Ovary (tissue), 7 donors: ENCODE measurements at regions not wholly inside any gene's neighbourhood (a gene's known extent, or its start where the extent isn't known, plus 50 kb on each side); places are given as distances from the start of the nearest gene placed in this dataset.
"Not testable (repeated sequence)": the region's sequence is repeated elsewhere in the genome, so short reads cannot be mapped to it uniquely, and the experiment has no call there.

ENCODE experiments used
- DNase-seq, 5 donors: peaks; one replicate each; pipeline ENCODE4 v3.0.0-alpha.2; 2019 to 2020
- H3K27ac ChIP-seq, 2 donors: fragments of 200-600 bp; one replicate each; pipeline versions ENCODE4 v1.5.1 to v1.8.0; 2019 to 2022
- H3K27me3 ChIP-seq: fragments of 200-600 bp; one replicate; pipeline ENCODE4 v1.8.0; 2022
- H3K36me3 ChIP-seq: fragments of 200-600 bp; sonication (generic); one replicate; pipeline ENCODE4 v1.5.1; 2019
- H3K4me1 ChIP-seq: one replicate; pipeline ENCODE4 v1.8.1; 2013; ENCODE audit warnings: mild to moderate bottlenecking, moderate library complexity; ENCODE audit not compliant: insufficient read depth
- H3K4me3 ChIP-seq: fragments of 200-600 bp; sonication (generic); one replicate; pipeline ENCODE4 v1.5.1; 2017
- H3K9me3 ChIP-seq, 2 donors: fragments of 200-600 bp in 1 of 2; sonication (generic) in 1 of 2; one replicate each; pipeline versions ENCODE4 v1.5.1 to v1.8.1; 2013 to 2019; ENCODE audit warnings: mild to moderate bottlenecking in 1 of 2, moderate library complexity in 1 of 2
- CTCF ChIP-seq, 3 donors: fragments of 450-650 bp in 2 of 3; fragments of 200-600 bp in 1 of 3; IDR thresholded peaks; one replicate each; pipeline versions ENCODE4 v1.5.1 to v1.8.0; 2016 to 2022; ENCODE audit warnings: antibody characterized with exemption in 3 of 3, mild to moderate bottlenecking in 1 of 3
- EP300 ChIP-seq: sonication (generic); formaldehyde crosslinking; IDR thresholded peaks from one replicate; pipeline ENCODE4 v1.6.1; 2017; ENCODE audit warnings: antibody characterized with exemption
- POLR2A ChIP-seq: fragments of 450-650 bp; IDR thresholded peaks from one replicate; pipeline ENCODE4 v1.6.1; 2017; ENCODE audit warnings: antibody characterized with exemption, mild to moderate bottlenecking, moderate library complexity
- WGBS, 3 donors: extraction: QIAGEN DNeasy Blood & Tissue Kit in 1 of 3; methylation state at CpG; one replicate each; pipeline versions ENCODE4 v1.1.5 to v1.1.7; 2013 to 2017; 5-methylcytosine and 5-hydroxymethylcytosine counted together
- intact Hi-C, 4 donors: fragments of 100-400 bp; cut with DNase I; formaldehyde crosslinking; loops; one replicate each; pipeline versions ENCODE4 v1.11.0 to v1.15.1; 2022 to 2023
- donor health status: DM: no; HTN: no; CAD: no; lungs with moderate emphysema.
- donor health status: DM: no; HTN: no; CAD: no.
- donor health status: Bipolar disorder and iron deficiency.
- donor health status: DM: no; HTN: no; CAD: no.
- donor health status: DM: yes; HTN: yes; CAD: no.

- H3K36me3 ChIP-seq = no peaks in the 10 kb centered on the region
- H3K27ac ChIP-seq = no peak overlapping the region
- H3K4me1 ChIP-seq = no peaks in the 10 kb centered on the region
- no peak overlapping the region for H3K4me3 ChIP-seq
- intact Hi-C loops = no loop called here
- 79 to 90% (median 88%) methylated on average over 1 of the region's 1 CpG for WGBS, 3 donors
- peaks cover 0 to 4% of the 10 kb centered on the region in 2 donors for H3K9me3 ChIP-seq
- no peak for DNase-seq
- TF ChIP-seq CTCF (IDR thresholded peaks at IDR 0.05) (no peak), POLR2A (no peak), EP300 (no peak)
- H3K27me3 ChIP-seq = no peaks in the 10 kb centered on the region
Measured at GRCh38 chr10:37456456-37456855, 331.1 kb downstream of the ANKRD30A start.

- no peaks in the 10 kb centered on the region for H3K9me3 ChIP-seq
- no peaks in the 10 kb centered on the region for H3K27me3 ChIP-seq
- H3K4me1 ChIP-seq = no peaks in the 10 kb centered on the region
- H3K4me3 ChIP-seq = no peak overlapping the region
- intact Hi-C loops = no loop called here
- no peaks in the 10 kb centered on the region for H3K36me3 ChIP-seq
- 42 to 64% (median 55%) methylated on average over 5 of the region's 5 CpGs for WGBS, 3 donors
- no peak for TF ChIP-seq CTCF (IDR thresholded peaks at IDR 0.05)
- no peak for TF ChIP-seq POLR2A
- TF ChIP-seq EP300 = no peak
- DNase-seq = no peak
- no peak overlapping the region for H3K27ac ChIP-seq
Measured at GRCh38 chr10:37448161-37448560, 322.8 kb downstream of the ANKRD30A start.

GRCh38 chr10:37442882-37443281 is 317.5 kb downstream of the ANKRD30A start:
- TF ChIP-seq EP300 (no peak), POLR2A (no peak), CTCF (IDR thresholded peaks at IDR 0.05) (no peak)
- no peak for DNase-seq
- no peak overlapping the region for H3K4me3 ChIP-seq
- no peaks in the 10 kb centered on the region for H3K9me3 ChIP-seq
- intact Hi-C loops = no loop called here
- 45 to 50% (median 49%) methylated on average over 2 of the region's 2 CpGs for WGBS, 3 donors
- no peak overlapping the region for H3K27ac ChIP-seq
- H3K27me3 ChIP-seq = no peaks in the 10 kb centered on the region
- no peaks in the 10 kb centered on the region for H3K36me3 ChIP-seq
- H3K4me1 ChIP-seq = no peaks in the 10 kb centered on the region

- H3K27me3 ChIP-seq, H3K4me1 ChIP-seq, H3K27ac ChIP-seq, H3K4me3 ChIP-seq, H3K9me3 ChIP-seq, H3K36me3 ChIP-seq, intact Hi-C loops, DNase-seq: not testable (repeated sequence)
- WGBS, 3 donors = 91 to 97% (median 91%) methylated on average over 4 of the region's 4 CpGs
Measured at GRCh38 chr10:37441224-37441623, 315.8 kb downstream of the ANKRD30A start.

GRCh38 chr10:37439826-37440225 is 314.4 kb downstream of the ANKRD30A start:
- TF ChIP-seq EP300 = no peak
- TF ChIP-seq POLR2A = no peak
- TF ChIP-seq CTCF (IDR thresholded peaks at IDR 0.05) = no peak
- Histone ChIP-seq H3K4me1 (no peaks in the 10 kb centered on the region), H3K36me3 (no peaks in the 10 kb centered on the region), H3K27me3 (no peaks in the 10 kb centered on the region), H3K27ac (no peak overlapping the region), H3K4me3 (no peak overlapping the region), H3K9me3 (no peaks in the 10 kb centered on the region)
- intact Hi-C loops = no loop called here
- no peak for DNase-seq
- 52 to 61% (median 55%) methylated on average over 2 of the region's 2 CpGs for WGBS, 3 donors
